Mucosa of descending colon (tissue), 3 donors: ENCODE measurements at regions not wholly inside any gene's neighbourhood (a gene's known extent, or its start where the extent isn't known, plus 50 kb on each side); places are given as distances from the start of the nearest gene placed in this dataset.
A peak's percentile ranks its signal among the peaks of the same experiment; 100 is the strongest.

Experiments used
- ATAC-seq: fragments of 200-7000 bp; cut with Tn5 transposase; one replicate; pipeline ENCODE4 v1.9.1; 2020; ENCODE audit warnings: mild to moderate bottlenecking, moderate library complexity
- DNase-seq, 3 donors: peaks; one replicate each; pipeline ENCODE4 v3.0.0-alpha.2; 2020
- H3K36me3 ChIP-seq: fragments of 200-600 bp; one replicate; pipeline ENCODE4 v1.8.0; 2021; ENCODE audit warnings: low read depth, mild to moderate bottlenecking
- H3K4me1 ChIP-seq: fragments of 200-600 bp; one replicate; pipeline ENCODE4 v1.8.0; 2021; ENCODE audit warnings: low read depth, mild to moderate bottlenecking
- H3K4me3 ChIP-seq: fragments of 200-600 bp; one replicate; pipeline ENCODE4 v1.8.0; 2021; ENCODE audit warnings: mild to moderate bottlenecking
- H3K9me3 ChIP-seq: fragments of 200-600 bp; one replicate; pipeline ENCODE4 v1.8.0; 2021; ENCODE audit warnings: mild to moderate bottlenecking
- intact Hi-C, 2 donors: fragments of 100-400 bp; cut with DNase I in 1 of 2; cut with micrococcal nuclease in 1 of 2; formaldehyde crosslinking; loops; one replicate each; pipeline versions ENCODE4 v1.11.0 to v1.11.1; 2022; cut with DNase I, micrococcal nuclease
- TF ChIP-seq, protein P1 (sequence below): fragments of 200-600 bp; IDR thresholded peaks from one replicate; pipeline ENCODE4 v1.8.0; 2022; ENCODE audit warnings: antibody characterized with exemption, mild to moderate bottlenecking
- donor health status: DM: no; HTN: no; CAD: no; lungs with moderate emphysema.
- donor health status: DM: no; HTN: no; CAD: no.
- donor health status: DM: no; HTN: yes; CAD: no.

DNA sequence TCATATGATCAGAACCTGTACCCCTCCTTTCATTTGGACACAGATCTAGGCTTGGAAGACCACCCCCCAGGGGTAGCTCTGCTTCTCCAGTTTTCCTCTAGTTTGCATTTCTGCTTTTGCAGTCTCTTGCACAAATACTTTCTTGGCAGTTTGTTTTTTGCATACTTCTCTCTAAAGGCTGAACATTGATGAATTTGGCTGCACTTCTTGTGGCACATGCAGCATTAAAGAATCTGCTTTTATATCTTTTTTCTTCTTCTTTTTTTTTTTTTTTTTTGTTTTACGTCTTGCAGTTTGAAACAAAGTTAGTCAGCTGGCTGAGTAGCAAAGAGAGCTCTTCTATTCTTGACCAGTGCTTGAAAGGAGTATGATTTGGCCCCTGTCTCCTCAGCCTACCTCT lies 273.0 kb downstream of the GLUD2 start:
- TF ChIP-seq, protein P1, sequence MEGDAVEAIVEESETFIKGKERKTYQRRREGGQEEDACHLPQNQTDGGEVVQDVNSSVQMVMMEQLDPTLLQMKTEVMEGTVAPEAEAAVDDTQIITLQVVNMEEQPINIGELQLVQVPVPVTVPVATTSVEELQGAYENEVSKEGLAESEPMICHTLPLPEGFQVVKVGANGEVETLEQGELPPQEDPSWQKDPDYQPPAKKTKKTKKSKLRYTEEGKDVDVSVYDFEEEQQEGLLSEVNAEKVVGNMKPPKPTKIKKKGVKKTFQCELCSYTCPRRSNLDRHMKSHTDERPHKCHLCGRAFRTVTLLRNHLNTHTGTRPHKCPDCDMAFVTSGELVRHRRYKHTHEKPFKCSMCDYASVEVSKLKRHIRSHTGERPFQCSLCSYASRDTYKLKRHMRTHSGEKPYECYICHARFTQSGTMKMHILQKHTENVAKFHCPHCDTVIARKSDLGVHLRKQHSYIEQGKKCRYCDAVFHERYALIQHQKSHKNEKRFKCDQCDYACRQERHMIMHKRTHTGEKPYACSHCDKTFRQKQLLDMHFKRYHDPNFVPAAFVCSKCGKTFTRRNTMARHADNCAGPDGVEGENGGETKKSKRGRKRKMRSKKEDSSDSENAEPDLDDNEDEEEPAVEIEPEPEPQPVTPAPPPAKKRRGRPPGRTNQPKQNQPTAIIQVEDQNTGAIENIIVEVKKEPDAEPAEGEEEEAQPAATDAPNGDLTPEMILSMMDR, result no peak
- DNase-seq (no peak), ATAC-seq (no peak)
- intact Hi-C loops, result no loop called here
- Histone ChIP-seq H3K4me1 (no peaks in the 10 kb centered on the region), H3K4me3 (no peak overlapping the region), H3K36me3 (no peaks in the 10 kb centered on the region), H3K9me3 (no peaks in the 10 kb centered on the region)

DNA sequence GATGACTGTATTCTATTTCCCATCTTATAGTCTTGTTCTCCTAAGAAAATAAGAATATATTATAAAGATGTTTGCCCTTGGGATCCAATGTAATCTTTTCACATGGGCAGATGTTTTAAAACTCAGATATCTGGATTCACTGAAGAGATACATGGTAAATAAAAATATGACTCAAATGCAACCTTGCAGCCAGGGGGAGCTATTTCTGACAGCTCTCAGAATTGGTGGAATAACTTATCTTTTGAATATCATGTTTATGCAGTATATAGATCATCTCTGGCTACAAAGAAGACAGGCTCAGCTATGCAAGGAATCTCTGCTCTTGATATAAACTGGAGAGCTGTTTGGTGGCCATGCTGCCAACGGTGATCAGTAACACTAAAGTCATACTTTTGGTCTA lies 274.7 kb downstream of the GLUD2 start:
- H3K4me1 ChIP-seq, result no peaks in the 10 kb centered on the region
- H3K36me3 ChIP-seq, result no peaks in the 10 kb centered on the region
- intact Hi-C loops, result no loop called here
- H3K4me3 ChIP-seq, result no peak overlapping the region
- no peaks in the 10 kb centered on the region for H3K9me3 ChIP-seq
- TF ChIP-seq, protein P1, result no peak
- ATAC-seq (no peak), DNase-seq (peak in 1 of 3 donors; percentile 36)

DNA sequence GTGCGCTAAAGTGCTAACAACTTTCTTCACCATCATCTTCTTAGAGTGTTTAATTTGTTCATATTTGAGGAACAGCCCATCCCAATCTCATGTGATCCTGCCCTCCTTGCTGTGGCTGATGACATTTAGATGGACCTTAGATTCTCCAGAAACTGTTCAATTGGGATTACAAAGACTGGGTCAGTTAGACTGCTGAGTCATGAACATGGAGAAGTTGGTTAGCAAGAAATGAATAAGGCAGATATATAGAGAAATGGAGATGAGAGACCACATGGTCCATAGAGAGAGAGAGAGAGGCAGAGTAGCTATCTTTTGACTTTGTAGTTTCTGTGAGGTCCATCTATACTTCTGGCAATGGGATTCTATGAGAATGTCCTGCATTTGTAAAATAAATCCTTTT lies 275.9 kb downstream of the GLUD2 start:
- DNase-seq, result no peak
- H3K9me3 ChIP-seq, result no peaks in the 10 kb centered on the region
- intact Hi-C loops, result no loop called here
- no peaks in the 10 kb centered on the region for H3K4me1 ChIP-seq
- ATAC-seq, result no peak
- H3K36me3 ChIP-seq, result no peaks in the 10 kb centered on the region
- H3K4me3 ChIP-seq, result no peak overlapping the region
- TF ChIP-seq, protein P1, result no peak

GRCh38 chrX:121333942-121334341 lies 286.5 kb downstream of the GLUD2 start:
- no peaks in the 10 kb centered on the region for H3K36me3 ChIP-seq
- ATAC-seq, result no peak
- no peaks in the 10 kb centered on the region for H3K4me1 ChIP-seq
- intact Hi-C loops, result no loop called here
- no peaks in the 10 kb centered on the region for H3K9me3 ChIP-seq
- no peak for DNase-seq
- no peak overlapping the region for H3K4me3 ChIP-seq
- TF ChIP-seq, protein P1, result no peak

- Histone ChIP-seq H3K4me3 (no peak overlapping the region), H3K4me1 (no peaks in the 10 kb centered on the region), H3K36me3 (no peaks in the 10 kb centered on the region), H3K9me3 (no peaks in the 10 kb centered on the region)
- intact Hi-C loops, result no loop called here
- TF ChIP-seq, protein P1, result no peak
- ATAC-seq (no peak), DNase-seq (no peak)
Measured at GRCh38 chrX:121336831-121337421, 289.5 kb downstream of the GLUD2 start.

DNA sequence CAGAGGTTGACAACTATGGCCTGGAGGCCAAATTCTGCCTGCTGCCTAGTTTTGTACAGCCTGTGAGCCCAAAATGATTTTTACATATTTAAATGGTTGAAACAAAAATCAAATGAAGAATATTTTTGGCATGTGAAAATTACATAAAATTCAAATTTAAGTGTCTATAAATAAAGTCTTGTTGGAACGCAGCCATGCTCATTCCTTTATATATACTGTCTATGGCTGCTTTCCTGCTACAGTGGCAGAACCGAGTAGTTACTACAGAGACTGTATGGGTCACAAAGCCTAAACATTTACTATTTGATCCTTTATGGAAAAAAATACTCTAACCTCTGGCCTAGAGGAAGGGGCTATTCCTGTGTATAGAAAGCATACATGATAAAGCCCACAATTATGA lies 290.4 kb downstream of the GLUD2 start:
- H3K36me3 ChIP-seq, result no peaks in the 10 kb centered on the region
- H3K4me3 ChIP-seq, result no peak overlapping the region
- H3K9me3 ChIP-seq, result no peaks in the 10 kb centered on the region
- intact Hi-C loops, result no loop called here
- TF ChIP-seq, protein P1, result no peak
- no peaks in the 10 kb centered on the region for H3K4me1 ChIP-seq
- no peak for ATAC-seq
- no peak for DNase-seq
